DOHH2 (cell line): ENCODE measurements at regions not wholly inside any gene's neighbourhood (a gene's known extent, or its start where the extent isn't known, plus 50 kb on each side); places are given as distances from the start of the nearest gene placed in this dataset.

Experiments
- H3F3A ChIP-seq: fragments of 200-600 bp; sonication (generic), shearing (Covaris generic); 2 replicates; pipeline ENCODE4 v1.6.0; 2016; ENCODE audit warnings: antibody characterized with exemption, mild to moderate bottlenecking; ENCODE audit not compliant: control insufficient read depth, insufficient read depth
- H3K27ac ChIP-seq: fragments of 200-600 bp; sonication (generic); 2 replicates; pipeline ENCODE4 v1.5.1; 2014; ENCODE audit warnings: low read depth, mild to moderate bottlenecking, low read length, moderate library complexity
- H3K27me3 ChIP-seq: fragments of 200-600 bp; sonication (generic); 2 replicates; pipeline ENCODE4 v1.6.1; 2014; ENCODE audit warnings: mild to moderate bottlenecking, low read length, mixed read lengths; ENCODE audit not compliant: control insufficient read depth
- H3K36me3 ChIP-seq: fragments of 200-600 bp; sonication (generic); 2 replicates; pipeline ENCODE4 v1.6.1; 2014; ENCODE audit warnings: mild to moderate bottlenecking, low read length, moderate library complexity, mixed read lengths; ENCODE audit not compliant: control insufficient read depth
- H3K4me1 ChIP-seq: fragments of 200-600 bp; sonication (generic); 2 replicates; pipeline ENCODE4 v1.6.1; 2014; ENCODE audit warnings: mild to moderate bottlenecking, low read length, mixed read lengths; ENCODE audit not compliant: control insufficient read depth
- H3K4me2 ChIP-seq: fragments of 200-600 bp; sonication (generic); 2 replicates; pipeline ENCODE4 v1.6.0; 2014; ENCODE audit warnings: mild to moderate bottlenecking, low read length, moderate library complexity
- H3K4me3 ChIP-seq: fragments of 200-600 bp; sonication (generic); 2 replicates; pipeline ENCODE4 v1.5.1; 2014; ENCODE audit warnings: mild to moderate bottlenecking, low read length, mixed read lengths
- H3K79me2 ChIP-seq: fragments of 200-600 bp; sonication (generic); 2 replicates; pipeline ENCODE4 v1.6.1; 2014; ENCODE audit warnings: mild to moderate bottlenecking, low read length, mixed read lengths; ENCODE audit not compliant: control insufficient read depth
- H3K9me2 ChIP-seq: fragments of 200-600 bp; sonication (generic); replicated peaks from 2 replicates; pipeline ENCODE4 v1.6.1; 2014; ENCODE audit warnings: mild to moderate bottlenecking, low read length, mixed read lengths; ENCODE audit not compliant: control insufficient read depth
- H3K9me3 ChIP-seq: fragments of 200-600 bp; sonication (generic); 2 replicates; pipeline ENCODE4 v1.6.1; 2014; ENCODE audit warnings: antibody characterized with exemption, low read length, mixed read lengths; ENCODE audit not compliant: control insufficient read depth, insufficient read depth
- H4K20me1 ChIP-seq: fragments of 200-600 bp; sonication (generic); 2 replicates; pipeline ENCODE4 v1.6.0; 2014; ENCODE audit warnings: low read depth, mild to moderate bottlenecking, antibody characterized with exemption, low read length, moderate library complexity; ENCODE audit not compliant: control insufficient read depth, insufficient read depth
- EZH2phosphoT487 ChIP-seq: fragments of 200-600 bp; sonication (generic); IDR thresholded peaks from 2 replicates; pipeline ENCODE4 v1.6.1; 2017; ENCODE audit warnings: borderline replicate concordance, mild to moderate bottlenecking, antibody characterized with exemption, low read length, moderate library complexity, mixed read lengths
- TF ChIP-seq, protein P1 (sequence below): fragments of 200-600 bp; sonication (generic); IDR thresholded peaks from one replicate; pipeline ENCODE4 v1.5.1; 2014; ENCODE audit warnings: antibody characterized with exemption, mild to moderate bottlenecking, low read depth, low read length; ENCODE audit not compliant: poor library complexity, severe bottlenecking

DNA sequence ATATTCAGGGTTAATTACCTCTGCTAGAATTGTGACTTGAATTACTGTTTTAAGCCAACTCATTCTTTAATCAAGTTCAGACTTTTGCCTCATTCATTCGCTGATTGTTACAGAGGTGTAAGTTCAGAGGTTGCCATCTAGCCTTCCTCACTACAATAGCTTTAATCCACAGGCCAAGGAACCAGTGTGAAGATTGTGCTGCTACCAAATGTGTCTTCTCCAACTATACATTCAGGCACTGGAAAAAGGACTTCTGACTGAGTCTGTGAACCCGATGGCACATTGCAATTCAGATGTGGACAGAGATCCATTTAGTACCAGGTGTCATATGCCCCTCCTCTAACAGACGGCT lies 111.2 kb upstream of the ADGRF1 start:
- Histone ChIP-seq H3K4me1 (no peaks in the 10 kb centered on the region), H3K4me3 (no peak overlapping the region), H3K79me2 (no peaks in the 10 kb centered on the region), H4K20me1 (no peaks in the 10 kb centered on the region), H3K9me3 (no peaks in the 10 kb centered on the region), H3K27ac (no peak overlapping the region), H3K27me3 (0 out of 2 replicates have a peak, but pooled peaks cover 2% of the 10 kb centered on the region), H3K36me3 (no peaks in the 10 kb centered on the region), H3K9me2 (no peaks in the 10 kb centered on the region), H3K4me2 (no peak overlapping the region), H3F3A (no peaks in the 10 kb centered on the region)
- TF ChIP-seq EZH2phosphoT487, result no peak
- TF ChIP-seq, protein P1, sequence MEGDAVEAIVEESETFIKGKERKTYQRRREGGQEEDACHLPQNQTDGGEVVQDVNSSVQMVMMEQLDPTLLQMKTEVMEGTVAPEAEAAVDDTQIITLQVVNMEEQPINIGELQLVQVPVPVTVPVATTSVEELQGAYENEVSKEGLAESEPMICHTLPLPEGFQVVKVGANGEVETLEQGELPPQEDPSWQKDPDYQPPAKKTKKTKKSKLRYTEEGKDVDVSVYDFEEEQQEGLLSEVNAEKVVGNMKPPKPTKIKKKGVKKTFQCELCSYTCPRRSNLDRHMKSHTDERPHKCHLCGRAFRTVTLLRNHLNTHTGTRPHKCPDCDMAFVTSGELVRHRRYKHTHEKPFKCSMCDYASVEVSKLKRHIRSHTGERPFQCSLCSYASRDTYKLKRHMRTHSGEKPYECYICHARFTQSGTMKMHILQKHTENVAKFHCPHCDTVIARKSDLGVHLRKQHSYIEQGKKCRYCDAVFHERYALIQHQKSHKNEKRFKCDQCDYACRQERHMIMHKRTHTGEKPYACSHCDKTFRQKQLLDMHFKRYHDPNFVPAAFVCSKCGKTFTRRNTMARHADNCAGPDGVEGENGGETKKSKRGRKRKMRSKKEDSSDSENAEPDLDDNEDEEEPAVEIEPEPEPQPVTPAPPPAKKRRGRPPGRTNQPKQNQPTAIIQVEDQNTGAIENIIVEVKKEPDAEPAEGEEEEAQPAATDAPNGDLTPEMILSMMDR, result no peak

DNA sequence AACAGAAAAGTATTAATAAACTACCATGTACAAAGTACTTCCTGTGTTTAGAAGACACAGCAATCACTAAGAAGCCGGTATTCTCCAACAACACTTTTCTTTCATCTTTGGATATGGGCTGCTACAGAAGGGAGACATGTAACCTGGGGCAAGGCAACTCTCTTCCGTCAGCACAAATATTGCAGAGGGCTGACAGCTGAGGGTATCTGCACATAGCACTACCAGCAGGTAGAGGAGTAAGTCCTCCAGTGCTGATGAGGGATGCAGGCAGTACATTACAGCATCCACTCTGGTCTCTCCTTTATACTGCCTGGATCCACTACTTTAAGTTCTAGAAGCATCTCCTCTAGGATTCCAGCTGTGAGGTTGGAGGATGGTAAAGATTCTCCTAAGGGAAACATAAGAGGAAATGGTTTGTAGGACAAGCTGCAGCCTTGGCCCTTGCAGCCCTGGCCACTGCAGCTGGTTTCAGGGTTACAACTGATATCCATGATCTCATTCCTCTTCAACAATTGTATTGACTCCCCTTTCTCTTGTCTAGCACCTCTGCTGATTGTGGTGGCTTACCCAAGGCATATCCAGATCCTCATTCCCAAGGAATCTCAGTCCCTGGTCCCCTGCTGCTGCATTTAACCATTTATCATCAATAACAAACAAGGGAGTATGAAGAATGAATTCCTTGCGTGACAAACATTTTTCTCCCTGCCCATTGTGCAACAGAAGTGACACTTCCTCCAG lies 110.7 kb upstream of the ADGRF1 start:
- H4K20me1 ChIP-seq, result no peaks in the 10 kb centered on the region
- no peak overlapping the region for H3K27ac ChIP-seq
- H3K4me2 ChIP-seq, result no peak overlapping the region
- H3K4me1 ChIP-seq, result no peaks in the 10 kb centered on the region
- TF ChIP-seq EZH2phosphoT487, result no peak
- TF ChIP-seq, protein P1, result no peak
- no peak overlapping the region for H3K4me3 ChIP-seq
- 0 out of 2 replicates have a peak, but pooled peaks cover 2% of the 10 kb centered on the region for H3K27me3 ChIP-seq
- H3K9me2 ChIP-seq, result no peaks in the 10 kb centered on the region
- no peaks in the 10 kb centered on the region for H3K36me3 ChIP-seq
- H3K79me2 ChIP-seq, result no peaks in the 10 kb centered on the region
- no peaks in the 10 kb centered on the region for H3K9me3 ChIP-seq
- H3F3A ChIP-seq, result no peaks in the 10 kb centered on the region

GRCh38 chr6:47151232-47151898 lies 109.2 kb upstream of the ADGRF1 start:
- H3K36me3 ChIP-seq, result no peaks in the 10 kb centered on the region
- H3K27me3 ChIP-seq, result 0 out of 2 replicates have a peak, but pooled peaks cover 5% of the 10 kb centered on the region
- no peaks in the 10 kb centered on the region for H3K79me2 ChIP-seq
- H3K9me2 ChIP-seq, result no peaks in the 10 kb centered on the region
- no peak for TF ChIP-seq EZH2phosphoT487
- TF ChIP-seq, protein P1, result no peak
- H3K4me2 ChIP-seq, result no peak overlapping the region
- no peaks in the 10 kb centered on the region for H3K9me3 ChIP-seq
- no peaks in the 10 kb centered on the region for H3K4me1 ChIP-seq
- no peak overlapping the region for H3K27ac ChIP-seq
- no peaks in the 10 kb centered on the region for H3F3A ChIP-seq
- no peak overlapping the region for H3K4me3 ChIP-seq
- no peaks in the 10 kb centered on the region for H4K20me1 ChIP-seq
